Tibial artery (tissue), 4 donors: ENCODE measurements at regions not wholly inside any gene's neighbourhood (a gene's known extent, or its start where the extent isn't known, plus 50 kb on each side); places are given as distances from the start of the nearest gene placed in this dataset.

Experiments
- DNase-seq, 2 donors: peaks; one replicate each; pipeline ENCODE4 v3.0.0-alpha.2; 2019
- H3K27ac ChIP-seq, 2 donors: fragments of 200-600 bp; sonication (generic) in 1 of 2; 1 replicate in 1 of 2; 2 replicates in 1 of 2; pipeline ENCODE4 v1.5.1; 2018 to 2019; ENCODE audit warnings: mild to moderate bottlenecking in 1 of 2
- H3K27me3 ChIP-seq, 2 donors: fragments of 200-600 bp; sonication (generic) in 1 of 2; one replicate each; pipeline versions ENCODE4 v1.5.1 to v1.6.0; 2016 to 2019
- H3K36me3 ChIP-seq, 3 donors: fragments of 200-600 bp; sonication (generic) in 2 of 3; one replicate each; pipeline ENCODE4 v1.5.1; 2016 to 2019; ENCODE audit warnings: mild to moderate bottlenecking in 2 of 3
- H3K4me1 ChIP-seq, 4 donors: fragments of 200-600 bp; sonication (generic) in 2 of 4; 1 replicate in 3 of 4; 2 replicates in 1 of 4; pipeline ENCODE4 v1.5.1; 2016 to 2019
- H3K4me3 ChIP-seq, 2 donors: fragments of 200-600 bp; sonication (generic) in 1 of 2; 1 replicate in 1 of 2; 2 replicates in 1 of 2; pipeline ENCODE4 v1.5.1; 2018 to 2019; ENCODE audit warnings: mild to moderate bottlenecking in 2 of 2
- H3K9me3 ChIP-seq, 3 donors: fragments of 200-600 bp; sonication (generic) in 1 of 3; one replicate each; pipeline ENCODE4 v1.5.1; 2016 to 2019
- CTCF ChIP-seq, 2 experiments: fragments of 200-600 bp in 1 of 2; fragments of 450-650 bp in 1 of 2; IDR thresholded peaks; one replicate each; pipeline ENCODE4 v1.5.1; 2017 to 2019; ENCODE audit warnings: antibody characterized with exemption in 2 of 2, mild to moderate bottlenecking in 1 of 2, moderate library complexity in 1 of 2
- intact Hi-C: fragments of 100-400 bp; cut with DNase I; formaldehyde crosslinking; loops from one replicate; pipeline ENCODE4 v1.15.0; 2023; ENCODE audit warnings: low total_unique reads

DNA sequence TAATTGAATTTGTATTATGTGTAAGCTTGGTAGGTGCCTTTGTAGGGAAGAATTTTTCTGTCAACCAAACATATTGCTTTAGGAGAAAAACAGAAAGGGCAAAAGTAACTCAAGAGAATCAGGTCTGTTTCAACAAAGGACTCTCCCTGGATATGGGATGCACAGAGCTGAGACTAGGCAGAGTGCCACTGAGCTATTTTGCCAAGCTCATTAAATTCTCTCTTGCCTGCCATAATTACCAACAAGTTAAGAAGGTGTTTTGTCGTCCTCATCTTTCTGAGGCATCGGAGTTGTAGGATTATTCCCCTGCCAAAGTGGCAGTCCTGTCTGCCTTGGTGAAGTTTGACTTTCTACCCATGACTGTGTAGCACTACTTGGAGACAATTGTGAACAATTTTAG, 438.9 kb upstream of the SEL1L start:
- no peaks in the 10 kb centered on the region for H3K4me1 ChIP-seq
- no peak for DNase-seq
- H3K4me3 ChIP-seq: no peak overlapping the region
- intact Hi-C loops: no loop called here
- peaks cover 0 to 7% (median 0%) of the 10 kb centered on the region in 3 donors for H3K9me3 ChIP-seq
- no peak for TF ChIP-seq CTCF (IDR thresholded peaks at IDR 0.05)
- H3K27ac ChIP-seq: no peak overlapping the region
- H3K36me3 ChIP-seq: no peaks in the 10 kb centered on the region
- H3K27me3 ChIP-seq: no peaks in the 10 kb centered on the region

GRCh38 chr14:81974543-81974942, 440.9 kb upstream of the SEL1L start:
- H3K4me1 ChIP-seq: no peaks in the 10 kb centered on the region
- no peaks in the 10 kb centered on the region for H3K27me3 ChIP-seq
- no peak overlapping the region for H3K4me3 ChIP-seq
- DNase-seq: no peak
- intact Hi-C loops: no loop called here
- H3K9me3 ChIP-seq: no peaks in the 10 kb centered on the region
- H3K36me3 ChIP-seq: no peaks in the 10 kb centered on the region
- H3K27ac ChIP-seq: no peak overlapping the region
- TF ChIP-seq CTCF (IDR thresholded peaks at IDR 0.05): no peak

- H3K4me3 ChIP-seq: no peak overlapping the region
Measured at GRCh38 chr14:81980601-81981306, 447.1 kb upstream of the SEL1L start.

GRCh38 chr14:81981307-81981675, 447.6 kb upstream of the SEL1L start:
- Histone ChIP-seq H3K27me3 (no peaks in the 10 kb centered on the region), H3K9me3 (no peaks in the 10 kb centered on the region), H3K4me3 (no peak overlapping the region), H3K36me3 (no peaks in the 10 kb centered on the region), H3K27ac (no peak overlapping the region), H3K4me1 (peaks cover 0 to 4% (median 0%) of the 10 kb centered on the region in 4 donors)
- no peak for TF ChIP-seq CTCF (IDR thresholded peaks at IDR 0.05)
- intact Hi-C loops: no loop called here
- DNase-seq: no peak

More at GRCh38 chr14:81980601-81981306, 447.1 kb upstream of the SEL1L start:
- no peaks in the 10 kb centered on the region for H3K27me3 ChIP-seq
- no peaks in the 10 kb centered on the region for H3K36me3 ChIP-seq
- H3K27ac ChIP-seq: no peak overlapping the region
- no peak for TF ChIP-seq CTCF (IDR thresholded peaks at IDR 0.05)
- no peak for DNase-seq
- H3K9me3 ChIP-seq: no peaks in the 10 kb centered on the region
- intact Hi-C loops: no loop called here
- H3K4me1 ChIP-seq: peaks cover 0 to 4% (median 0%) of the 10 kb centered on the region in 4 donors

DNA sequence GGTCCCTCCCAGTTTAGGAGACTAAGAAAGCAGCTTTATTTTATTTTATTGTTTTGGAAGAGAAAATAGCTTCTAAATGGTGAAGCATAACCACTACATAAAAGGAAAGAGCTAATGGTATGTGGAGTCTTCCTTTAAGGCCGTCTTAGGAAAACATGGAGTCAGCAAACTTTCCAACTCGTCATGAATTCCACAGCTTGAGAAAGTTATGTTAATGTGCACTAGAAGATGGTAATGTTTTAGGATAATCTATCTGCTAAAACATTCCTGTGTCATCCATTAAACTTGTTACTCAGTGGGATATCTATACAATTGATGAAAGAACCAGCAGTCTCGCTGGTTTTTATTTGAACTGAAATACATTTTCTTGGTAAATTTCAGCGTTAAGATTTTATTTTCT, 448.4 kb upstream of the SEL1L start:
- no peaks in the 10 kb centered on the region for H3K27me3 ChIP-seq
- intact Hi-C loops: no loop called here
- H3K4me1 ChIP-seq: peaks cover 0 to 4% (median 0%) of the 10 kb centered on the region in 4 donors
- H3K36me3 ChIP-seq: no peaks in the 10 kb centered on the region
- no peaks in the 10 kb centered on the region for H3K9me3 ChIP-seq
- H3K27ac ChIP-seq: no peak overlapping the region
- no peak for DNase-seq
- H3K4me3 ChIP-seq: no peak overlapping the region
- no peak for TF ChIP-seq CTCF (IDR thresholded peaks at IDR 0.05)
